Parathyroid adenoma (tissue), 2 donors: ENCODE measurements at regions not wholly inside any gene's neighbourhood (a gene's known extent, or its start where the extent isn't known, plus 50 kb on each side); places are given as distances from the start of the nearest gene placed in this dataset.

Source experiments
- H2AFZ ChIP-seq: fragments of 300-600 bp; sonication (generic); one replicate; pipeline ENCODE4 v1.7.0; 2017; ENCODE audit warnings: antibody characterized with exemption, mild to moderate bottlenecking
- H3K27ac ChIP-seq: fragments of 300-600 bp; sonication (generic); one replicate; pipeline ENCODE4 v1.7.0; 2017
- H3K27me3 ChIP-seq: fragments of 300-600 bp; sonication (generic); one replicate; pipeline ENCODE4 v1.7.0; 2017; ENCODE audit warnings: low read length; ENCODE audit not compliant: control insufficient read depth, insufficient read depth
- H3K36me3 ChIP-seq: fragments of 300-600 bp; sonication (generic); one replicate; pipeline ENCODE4 v1.7.0; 2017; ENCODE audit warnings: low read length; ENCODE audit not compliant: control insufficient read depth, insufficient read depth
- H3K4me1 ChIP-seq: fragments of 300-600 bp; sonication (generic); one replicate; pipeline ENCODE4 v1.7.0; 2017; ENCODE audit warnings: control low read depth
- H3K4me2 ChIP-seq: fragments of 300-600 bp; sonication (generic); one replicate; pipeline ENCODE4 v1.7.0; 2017; ENCODE audit warnings: low read length
- H3K4me3 ChIP-seq: fragments of 300-600 bp; sonication (generic); one replicate; pipeline ENCODE4 v1.7.0; 2017; ENCODE audit warnings: low read depth, low read length
- H3K79me2 ChIP-seq: fragments of 300-600 bp; sonication (generic); one replicate; pipeline ENCODE4 v1.7.0; 2017; ENCODE audit warnings: control low read depth
- H3K9ac ChIP-seq: fragments of 300-600 bp; sonication (generic); one replicate; pipeline ENCODE4 v1.7.0; 2017; ENCODE audit warnings: mild to moderate bottlenecking
- H3K9me3 ChIP-seq: fragments of 300-600 bp; sonication (generic); one replicate; pipeline ENCODE4 v1.7.0; 2017; ENCODE audit warnings: low read length; ENCODE audit not compliant: control insufficient read depth
- CTCF ChIP-seq: fragments of 300-600 bp; sonication (generic); IDR thresholded peaks from one replicate; pipeline ENCODE4 v1.7.0; 2017; ENCODE audit warnings: antibody characterized with exemption, mild to moderate bottlenecking
- donor health status: primary hyperparathyroidism.

GRCh38 chr1:79460773-79461436, 454.4 kb upstream of the ADGRL4 start:
- no peaks in the 10 kb centered on the region for H3K9me3 ChIP-seq
- no peaks in the 10 kb centered on the region for H3K79me2 ChIP-seq
- no peak overlapping the region for H3K4me3 ChIP-seq
- H3K4me1 ChIP-seq, result no peaks in the 10 kb centered on the region
- TF ChIP-seq CTCF, result no peak
- H3K36me3 ChIP-seq, result no peaks in the 10 kb centered on the region
- no peaks in the 10 kb centered on the region for H3K27me3 ChIP-seq
- H3K27ac ChIP-seq, result no peak overlapping the region
- H2AFZ ChIP-seq, result no peak overlapping the region
- no peak overlapping the region for H3K9ac ChIP-seq
- no peak overlapping the region for H3K4me2 ChIP-seq

- H3K4me3 ChIP-seq, result no peak overlapping the region
- no peak overlapping the region for H3K4me2 ChIP-seq
- no peak overlapping the region for H3K27ac ChIP-seq
- no peak for TF ChIP-seq CTCF
- H3K9ac ChIP-seq, result no peak overlapping the region
- no peaks in the 10 kb centered on the region for H3K79me2 ChIP-seq
- no peaks in the 10 kb centered on the region for H3K9me3 ChIP-seq
- H3K36me3 ChIP-seq, result no peaks in the 10 kb centered on the region
- no peak overlapping the region for H2AFZ ChIP-seq
- no peaks in the 10 kb centered on the region for H3K4me1 ChIP-seq
- no peaks in the 10 kb centered on the region for H3K27me3 ChIP-seq
Observed at GRCh38 chr1:79457562-79458224, 451.2 kb upstream of the ADGRL4 start.

- H3K79me2 ChIP-seq, result no peaks in the 10 kb centered on the region
- H3K4me2 ChIP-seq, result no peak overlapping the region
- no peak for TF ChIP-seq CTCF
- H2AFZ ChIP-seq, result no peak overlapping the region
- H3K4me3 ChIP-seq, result no peak overlapping the region
- no peaks in the 10 kb centered on the region for H3K9me3 ChIP-seq
- H3K9ac ChIP-seq, result no peak overlapping the region
- H3K27ac ChIP-seq, result no peak overlapping the region
- H3K4me1 ChIP-seq, result no peaks in the 10 kb centered on the region
- H3K36me3 ChIP-seq, result no peaks in the 10 kb centered on the region
- no peaks in the 10 kb centered on the region for H3K27me3 ChIP-seq
Observed at GRCh38 chr1:79448426-79448825, 441.9 kb upstream of the ADGRL4 start.

- H3K9me3 ChIP-seq, result no peaks in the 10 kb centered on the region
- no peak overlapping the region for H3K4me2 ChIP-seq
- no peak overlapping the region for H3K4me3 ChIP-seq
- no peaks in the 10 kb centered on the region for H3K36me3 ChIP-seq
- TF ChIP-seq CTCF, result no peak
- no peak overlapping the region for H3K27ac ChIP-seq
- no peaks in the 10 kb centered on the region for H3K4me1 ChIP-seq
- no peaks in the 10 kb centered on the region for H3K27me3 ChIP-seq
- no peak overlapping the region for H3K9ac ChIP-seq
- H3K79me2 ChIP-seq, result no peaks in the 10 kb centered on the region
- H2AFZ ChIP-seq, result no peak overlapping the region
Observed at GRCh38 chr1:79441238-79441637, 434.7 kb upstream of the ADGRL4 start.

- no peaks in the 10 kb centered on the region for H3K4me1 ChIP-seq
- H3K79me2 ChIP-seq, result no peaks in the 10 kb centered on the region
- H3K36me3 ChIP-seq, result no peaks in the 10 kb centered on the region
- H3K9ac ChIP-seq, result no peak overlapping the region
- H3K27ac ChIP-seq, result no peak overlapping the region
- TF ChIP-seq CTCF, result no peak
- H3K4me2 ChIP-seq, result no peak overlapping the region
- no peak overlapping the region for H3K4me3 ChIP-seq
- H2AFZ ChIP-seq, result no peak overlapping the region
- no peaks in the 10 kb centered on the region for H3K27me3 ChIP-seq
- H3K9me3 ChIP-seq, result no peaks in the 10 kb centered on the region
Observed at GRCh38 chr1:79437540-79437939, 431.0 kb upstream of the ADGRL4 start.
